ENCODE measurements at regions not wholly inside any gene's neighbourhood (a gene's known extent, or its start where the extent isn't known, plus 50 kb on each side); places are given as distances from the start of the nearest gene placed in this dataset.

GRCh38 chr6:19354181-19354580 lies 483.0 kb upstream of the ID4 start:
- no peak for TF ChIP-seq MEF2A (IDR thresholded peaks at IDR 0.05; ENCODE audit: insufficient read depth, low read depth, low read length)
- TF ChIP-seq ZSCAN29 (IDR thresholded peaks at IDR 0.05): no peak
- TF ChIP-seq CREM (IDR thresholded peaks at IDR 0.05; ENCODE audit: low read depth): no peak
- TF ChIP-seq TAF1 (IDR thresholded peaks at IDR 0.05; ENCODE audit: borderline replicate concordance, low read depth, low read length): no peak
- no peak for TF ChIP-seq ZNF687 (IDR thresholded peaks at IDR 0.05)
- TF ChIP-seq CTCF (IDR thresholded peaks at IDR 0.05 in 2 of 3, conservative IDR thresholded peaks at IDR 0.05 in 1 of 3; ENCODE audit: control insufficient read depth in 2 of 3, extremely low read depth in 1 of 3, insufficient read depth in 1 of 3, low read depth in 3 of 3, low read length in 3 of 3): no peak
- no peak for TF ChIP-seq TBL1XR1 (IDR thresholded peaks at IDR 0.05; ENCODE audit: low read depth, low read length)
- TF ChIP-seq RUNX3 (IDR thresholded peaks at IDR 0.05; ENCODE audit: low read length): no peak
- TF ChIP-seq TCF12 (IDR thresholded peaks at IDR 0.05; ENCODE audit: low read depth, low read length): no peak
- no peak for TF ChIP-seq BCL11A (IDR thresholded peaks at IDR 0.05; ENCODE audit: low read depth, low read length)
- no peak for TF ChIP-seq IRF3 (IDR thresholded peaks at IDR 0.05)
- TF ChIP-seq EZH2 (IDR thresholded peaks at IDR 0.05; ENCODE audit: borderline replicate concordance, control insufficient read depth, low read depth, low read length): no peak
- no peak for TF ChIP-seq SUZ12 (IDR thresholded peaks at IDR 0.05; ENCODE audit: unreplicated experiment)

Data from GM12878 (cell line).